HL-60 (cell line): ENCODE measurements at regions not wholly inside any gene's neighbourhood (a gene's known extent, or its start where the extent isn't known, plus 50 kb on each side); places are given as distances from the start of the nearest gene placed in this dataset.

ENCODE experiments used
- DNase-seq, 2 experiments: peaks; one replicate each; pipeline ENCODE4 v3.0.0-alpha.2; 2010 to 2020; ENCODE audit warnings: low read depth in 1 of 2, low spot score in 1 of 2
- H3K27ac ChIP-seq: fragments of 250-450 bp; sonication (Bioruptor Pico); replicated peaks from 2 replicates; pipeline ENCODE4 v1.5.1; 2020; ENCODE audit warnings: mild to moderate bottlenecking, moderate library complexity
- H3K27me3 ChIP-seq: fragments of 250-450 bp; sonication (Bioruptor Pico); 2 replicates; pipeline ENCODE4 v1.5.1; 2021; ENCODE audit warnings: mild to moderate bottlenecking, moderate library complexity; ENCODE audit not compliant: insufficient read depth, poor library complexity, severe bottlenecking
- H3K4me3 ChIP-seq: replicated peaks from 2 replicates; pipeline ENCODE4 v1.5.1; 2011; ENCODE audit warnings: mild to moderate bottlenecking, control low read depth, low read length; ENCODE audit not compliant: insufficient read depth
- GABPA ChIP-seq: IDR thresholded peaks from 2 replicates; pipeline ENCODE4 v1.6.1; 2012; ENCODE audit warnings: low read depth
- POLR2AphosphoS5 ChIP-seq: IDR thresholded peaks from 2 replicates; pipeline ENCODE4 v1.6.1; 2012; ENCODE audit warnings: low read depth
- SPI1 ChIP-seq: IDR thresholded peaks from 2 replicates; pipeline ENCODE4 v1.6.1; 2012; ENCODE audit warnings: low read depth, mild to moderate bottlenecking, borderline replicate concordance
- TF ChIP-seq, protein P1 (sequence below): IDR thresholded peaks from 2 replicates; pipeline ENCODE4 v1.6.1; 2012; ENCODE audit warnings: low read depth; ENCODE audit not compliant: insufficient replicate concordance
- TF ChIP-seq, protein P2 (sequence below): IDR thresholded peaks from one replicate; pipeline ENCODE4 v1.5.1; 2011; ENCODE audit warnings: low read length, control low read depth, inconsistent platforms; ENCODE audit not compliant: insufficient read depth

DNA sequence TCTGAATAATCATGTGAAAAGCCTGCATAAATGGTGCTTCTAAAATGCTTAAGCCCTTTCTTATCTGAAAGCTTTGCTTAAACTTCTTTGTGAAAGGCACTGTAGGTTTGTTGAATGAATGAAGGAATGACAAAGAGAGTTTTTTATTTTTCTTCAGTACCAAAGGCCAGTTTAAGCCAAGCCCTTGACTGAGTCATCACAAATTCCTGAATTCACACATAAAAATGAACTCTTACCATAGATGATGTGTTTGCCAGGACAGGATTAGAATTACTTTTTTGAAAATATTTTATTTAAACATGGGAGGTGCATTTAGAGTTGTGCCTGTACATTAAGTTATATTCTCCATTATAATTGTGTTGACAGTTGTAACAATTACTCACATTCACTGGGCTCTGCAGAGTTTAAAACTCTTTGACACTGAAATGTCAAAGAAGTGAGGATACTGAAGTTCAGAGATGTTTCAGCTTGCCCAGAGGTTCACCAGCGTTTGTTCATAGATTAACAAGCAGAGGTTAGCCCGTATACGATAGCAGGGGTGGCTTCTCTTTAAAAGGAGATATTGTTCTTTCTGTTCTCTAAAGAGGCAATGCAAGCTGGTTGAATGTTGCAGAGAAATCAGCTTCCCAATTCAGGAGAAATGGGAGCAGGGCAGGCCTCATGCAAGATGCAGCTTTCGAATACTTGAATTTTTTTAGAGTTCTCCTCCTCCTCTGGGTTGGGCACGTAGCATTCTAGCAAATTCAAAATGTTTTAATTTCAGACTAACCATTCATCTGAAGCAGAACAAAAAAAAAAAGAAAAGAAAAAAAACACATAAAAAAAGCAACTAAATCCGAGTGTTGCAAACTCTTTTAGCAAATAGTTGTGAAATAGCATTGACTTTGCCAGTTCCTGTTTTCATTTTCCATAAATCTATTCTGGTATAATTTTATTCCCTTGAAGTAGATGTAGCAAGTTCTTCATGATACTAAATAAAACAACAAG is 358.7 kb upstream of the KLF4 start:
- TF ChIP-seq POLR2AphosphoS5 (no peak), SPI1 (peak; percentile 93), GABPA (no peak)
- TF ChIP-seq, protein P1, sequence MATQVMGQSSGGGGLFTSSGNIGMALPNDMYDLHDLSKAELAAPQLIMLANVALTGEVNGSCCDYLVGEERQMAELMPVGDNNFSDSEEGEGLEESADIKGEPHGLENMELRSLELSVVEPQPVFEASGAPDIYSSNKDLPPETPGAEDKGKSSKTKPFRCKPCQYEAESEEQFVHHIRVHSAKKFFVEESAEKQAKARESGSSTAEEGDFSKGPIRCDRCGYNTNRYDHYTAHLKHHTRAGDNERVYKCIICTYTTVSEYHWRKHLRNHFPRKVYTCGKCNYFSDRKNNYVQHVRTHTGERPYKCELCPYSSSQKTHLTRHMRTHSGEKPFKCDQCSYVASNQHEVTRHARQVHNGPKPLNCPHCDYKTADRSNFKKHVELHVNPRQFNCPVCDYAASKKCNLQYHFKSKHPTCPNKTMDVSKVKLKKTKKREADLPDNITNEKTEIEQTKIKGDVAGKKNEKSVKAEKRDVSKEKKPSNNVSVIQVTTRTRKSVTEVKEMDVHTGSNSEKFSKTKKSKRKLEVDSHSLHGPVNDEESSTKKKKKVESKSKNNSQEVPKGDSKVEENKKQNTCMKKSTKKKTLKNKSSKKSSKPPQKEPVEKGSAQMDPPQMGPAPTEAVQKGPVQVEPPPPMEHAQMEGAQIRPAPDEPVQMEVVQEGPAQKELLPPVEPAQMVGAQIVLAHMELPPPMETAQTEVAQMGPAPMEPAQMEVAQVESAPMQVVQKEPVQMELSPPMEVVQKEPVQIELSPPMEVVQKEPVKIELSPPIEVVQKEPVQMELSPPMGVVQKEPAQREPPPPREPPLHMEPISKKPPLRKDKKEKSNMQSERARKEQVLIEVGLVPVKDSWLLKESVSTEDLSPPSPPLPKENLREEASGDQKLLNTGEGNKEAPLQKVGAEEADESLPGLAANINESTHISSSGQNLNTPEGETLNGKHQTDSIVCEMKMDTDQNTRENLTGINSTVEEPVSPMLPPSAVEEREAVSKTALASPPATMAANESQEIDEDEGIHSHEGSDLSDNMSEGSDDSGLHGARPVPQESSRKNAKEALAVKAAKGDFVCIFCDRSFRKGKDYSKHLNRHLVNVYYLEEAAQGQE: no peak
- peak overlapping the region; percentile 21; the same call in 1 of the 2 replicates for H3K27ac ChIP-seq
- H3K27me3 ChIP-seq: no peaks in the 10 kb centered on the region
- 0 out of 2 replicates have a peak overlapping the region, but pooled peaks have one; percentile 5 for H3K4me3 ChIP-seq
- DNase-seq: peak in 1 of 2 experiments; percentile 18

DNA sequence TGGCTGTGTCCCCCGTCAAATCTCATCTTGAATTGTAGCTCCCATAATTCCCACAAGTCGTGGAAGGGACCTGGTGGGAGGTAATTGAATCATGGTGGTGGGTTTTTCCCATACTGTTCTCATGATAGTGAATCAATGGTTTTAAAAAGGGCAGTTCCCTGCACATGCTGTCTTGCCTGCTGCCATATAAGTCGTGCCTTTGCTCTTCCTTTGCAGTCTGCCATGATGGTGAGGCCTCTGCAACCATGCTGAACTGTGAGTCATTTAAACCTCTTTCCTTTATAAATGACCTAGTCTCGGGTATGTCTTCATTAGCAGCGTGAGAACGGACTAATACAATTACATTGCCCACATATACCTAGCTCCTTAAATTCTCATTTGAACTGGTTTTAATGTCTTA is 353.0 kb upstream of the KLF4 start:
- DNase-seq: no peak
- Histone ChIP-seq H3K27ac (no peak overlapping the region), H3K27me3 (no peaks in the 10 kb centered on the region), H3K4me3 (no peak overlapping the region)
- TF ChIP-seq SPI1 (no peak), GABPA (no peak), POLR2AphosphoS5 (no peak)
- TF ChIP-seq, protein P1: no peak
- TF ChIP-seq, protein P2, sequence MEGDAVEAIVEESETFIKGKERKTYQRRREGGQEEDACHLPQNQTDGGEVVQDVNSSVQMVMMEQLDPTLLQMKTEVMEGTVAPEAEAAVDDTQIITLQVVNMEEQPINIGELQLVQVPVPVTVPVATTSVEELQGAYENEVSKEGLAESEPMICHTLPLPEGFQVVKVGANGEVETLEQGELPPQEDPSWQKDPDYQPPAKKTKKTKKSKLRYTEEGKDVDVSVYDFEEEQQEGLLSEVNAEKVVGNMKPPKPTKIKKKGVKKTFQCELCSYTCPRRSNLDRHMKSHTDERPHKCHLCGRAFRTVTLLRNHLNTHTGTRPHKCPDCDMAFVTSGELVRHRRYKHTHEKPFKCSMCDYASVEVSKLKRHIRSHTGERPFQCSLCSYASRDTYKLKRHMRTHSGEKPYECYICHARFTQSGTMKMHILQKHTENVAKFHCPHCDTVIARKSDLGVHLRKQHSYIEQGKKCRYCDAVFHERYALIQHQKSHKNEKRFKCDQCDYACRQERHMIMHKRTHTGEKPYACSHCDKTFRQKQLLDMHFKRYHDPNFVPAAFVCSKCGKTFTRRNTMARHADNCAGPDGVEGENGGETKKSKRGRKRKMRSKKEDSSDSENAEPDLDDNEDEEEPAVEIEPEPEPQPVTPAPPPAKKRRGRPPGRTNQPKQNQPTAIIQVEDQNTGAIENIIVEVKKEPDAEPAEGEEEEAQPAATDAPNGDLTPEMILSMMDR: no peak

DNA sequence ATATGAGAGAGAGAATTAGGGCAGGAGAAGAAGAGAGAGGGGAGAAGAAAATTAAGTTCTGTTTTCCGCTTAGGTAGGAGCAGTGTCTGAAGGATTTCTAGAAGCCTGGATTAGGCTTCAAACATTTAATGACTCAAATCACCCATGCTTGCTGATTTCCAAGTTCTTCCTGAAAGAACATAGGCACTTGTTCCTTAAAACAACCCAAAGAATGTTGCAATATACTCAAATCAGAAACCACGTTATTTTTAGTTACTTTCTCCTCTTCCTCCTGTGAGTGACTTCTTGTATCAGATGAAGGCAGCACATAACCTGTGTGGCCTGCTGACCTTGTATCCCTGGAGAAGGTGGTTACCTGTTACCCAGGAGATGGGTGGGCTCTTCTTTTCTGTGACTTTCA is 351.5 kb upstream of the KLF4 start:
- peak in 1 of 2 experiments; percentile 40 for DNase-seq
- H3K27ac ChIP-seq: no peak overlapping the region
- H3K4me3 ChIP-seq: no peak overlapping the region
- no peak; the same call in 1 of the 2 replicates for TF ChIP-seq SPI1
- TF ChIP-seq, protein P2: no peak
- TF ChIP-seq, protein P1: no peak
- TF ChIP-seq GABPA: no peak
- TF ChIP-seq POLR2AphosphoS5: no peak
- H3K27me3 ChIP-seq: no peaks in the 10 kb centered on the region
